Caki2 (cell line): ENCODE measurements at regions not wholly inside any gene's neighbourhood (a gene's known extent, or its start where the extent isn't known, plus 50 kb on each side); places are given as distances from the start of the nearest gene placed in this dataset.

ENCODE experiments used
- DNase-seq: peaks from one replicate; pipeline ENCODE4 v3.0.0-alpha.2; 2015; ENCODE audit warnings: low read depth
- in situ Hi-C: cut with HindIII; loops from 2 replicates; pipeline ENCODE4 v1.10.0; 2016; ENCODE audit warnings: low sequenced_read_pairs, low pct_unique_long_range_greater_than_20kb, mixed read lengths

- DNase-seq = no peak
- in situ Hi-C loops = no loop called here
These were observed 57.4 kb upstream of the MAP3K4 start for GRCh38 chr6:160934157-160934556.

GRCh38 chr6:160940197-160940596 is 51.4 kb upstream of the MAP3K4 start:
- no peak for DNase-seq
- in situ Hi-C loops = no loop called here
